Pancreas (tissue), 10 donors: ENCODE measurements at regions not wholly inside any gene's neighbourhood (a gene's known extent, or its start where the extent isn't known, plus 50 kb on each side); places are given as distances from the start of the nearest gene placed in this dataset.
A peak's percentile ranks its signal among the peaks of the same experiment; 100 is the strongest.

Experiments
- ATAC-seq, 4 donors: fragments of 200-7000 bp; cut with Tn5 transposase; one replicate each; pipeline versions ENCODE4 v1.8.0 to v1.9.1; 2020; ENCODE audit warnings: mild to moderate bottlenecking in 4 of 4, moderate library complexity in 4 of 4
- DNase-seq, 6 donors: peaks; one replicate each; pipeline ENCODE4 v3.0.0-alpha.2; 2020
- FAIRE-seq: peaks from 2 replicates; lab custom pipeline; 2012; peaks lifted over from hg19 to GRCh38; lab: Jason Lieb, UNC
- H3K27ac ChIP-seq, 4 donors: fragments of 200-600 bp; sonication (generic); 1 replicate in 3 of 4; 2 replicates in 1 of 4; pipeline versions ENCODE4 v1.5.0 to v1.8.0; 2020
- H3K27me3 ChIP-seq, 4 donors: fragments of 200-600 bp; one replicate each; pipeline ENCODE4 v1.8.0; 2021
- H3K36me3 ChIP-seq, 3 donors: fragments of 200-600 bp; sonication (generic) in 1 of 3; one replicate each; pipeline versions ENCODE4 v1.5.0 to v1.8.0; 2020 to 2021
- H3K4me1 ChIP-seq, 3 donors: fragments of 200-600 bp; one replicate each; pipeline ENCODE4 v1.8.0; 2021
- H3K4me3 ChIP-seq, 4 donors: fragments of 200-600 bp; sonication (generic) in 2 of 4; one replicate each; pipeline versions ENCODE4 v1.5.0 to v1.8.0; 2020 to 2021
- H3K9me3 ChIP-seq, 4 donors: fragments of 200-600 bp; one replicate each; pipeline ENCODE4 v1.8.0; 2021
- CTCF ChIP-seq, 4 donors: fragments of 200-600 bp; sonication (generic) in 3 of 4; IDR thresholded peaks; one replicate each; pipeline versions ENCODE4 v1.5.0 to v1.8.0; 2021; ENCODE audit warnings: antibody characterized with exemption in 4 of 4
- WGBS, 2 donors: extraction: QIAGEN DNeasy Blood & Tissue Kit; methylation state at CpG; one replicate each; pipeline ENCODE4 v1.1.7; 2013; 5-methylcytosine and 5-hydroxymethylcytosine counted together
- intact Hi-C, 3 donors: fragments of 100-400 bp; cut with DNase I; formaldehyde crosslinking; loops; one replicate each; pipeline versions ENCODE4 v1.11.1 to v1.14.2; 2022
- donor health status: healthy with polysubstance abuse.
- donor health status: DM: no; HTN: no; CAD: no; lungs with moderate emphysema.
- donor health status: DM: no; HTN: no; CAD: no.
- donor health status: control.
- donor health status: control.
- donor health status: Bipolar disorder and iron deficiency.
- donor health status: DM: yes; HTN: yes; CAD: no.
- donor health status: DM: no; HTN: no; CAD: no.
- donor health status: DM: no; HTN: no; CAD: no.
- donor health status: DM: yes; HTN: yes; CAD: no.

DNA sequence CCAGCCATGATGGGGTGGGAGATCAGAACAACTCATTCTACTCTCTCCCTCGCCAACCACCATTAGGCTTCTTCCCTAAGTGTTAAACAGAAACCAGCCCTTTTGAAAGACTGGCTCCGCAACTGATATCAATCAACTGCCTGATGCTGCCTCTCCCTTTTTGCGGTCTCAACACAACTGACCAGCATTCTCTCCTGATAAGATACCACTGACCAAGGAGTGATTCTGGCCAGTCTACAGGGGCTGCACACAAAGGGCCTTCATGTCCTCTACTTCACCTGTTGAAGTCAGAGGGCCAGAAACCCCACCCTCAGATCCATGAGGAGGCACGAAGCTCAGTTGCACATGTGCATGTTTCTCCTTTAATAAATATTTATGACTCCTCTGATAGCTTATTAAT is 145.1 kb downstream of the CD24 start:
- FAIRE-seq (no peak), DNase-seq (no peak), ATAC-seq (no peak)
- Histone ChIP-seq H3K9me3 (no peaks in the 10 kb centered on the region), H3K4me3 (no peak overlapping the region), H3K27ac (no peak overlapping the region), H3K36me3 (no peaks in the 10 kb centered on the region), H3K4me1 (no peaks in the 10 kb centered on the region), H3K27me3 (no peaks in the 10 kb centered on the region)
- TF ChIP-seq CTCF (IDR thresholded peaks at IDR 0.05): no peak
- intact Hi-C loops: no loop called here
- WGBS, 2 donors: 86 to 95% methylated on average over 4 of the region's 4 CpGs

DNA sequence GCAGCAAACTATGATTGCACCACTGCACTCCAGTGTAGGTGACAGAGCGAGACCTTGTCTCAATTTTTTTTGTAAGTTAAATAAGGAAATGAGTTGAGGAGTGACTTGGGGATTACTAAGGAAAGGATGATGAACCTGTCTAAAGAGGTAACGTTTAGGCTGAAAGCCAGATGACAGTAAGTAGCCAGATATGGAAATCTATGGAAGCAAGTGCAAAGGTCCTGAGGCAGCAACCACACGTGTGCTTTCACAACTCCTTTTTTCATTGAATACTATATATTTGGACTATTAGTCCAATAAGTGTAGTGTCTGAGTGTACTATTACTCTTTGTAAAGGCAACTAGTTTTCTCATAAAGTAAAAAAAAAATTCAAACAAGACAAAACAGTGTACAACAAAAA is 147.4 kb downstream of the CD24 start:
- Histone ChIP-seq H3K4me1 (no peaks in the 10 kb centered on the region), H3K9me3 (no peaks in the 10 kb centered on the region), H3K27ac (no peak overlapping the region), H3K4me3 (no peak overlapping the region), H3K36me3 (no peaks in the 10 kb centered on the region), H3K27me3 (no peaks in the 10 kb centered on the region)
- ATAC-seq: no peak
- WGBS, 2 donors: 87 to 89% methylated on average over 3 of the region's 3 CpGs
- no peak for TF ChIP-seq CTCF (IDR thresholded peaks at IDR 0.05)
- intact Hi-C loops: no loop called here
- no peak for FAIRE-seq
- no peak for DNase-seq

GRCh38 chr6:106825156-106825555 is 149.4 kb downstream of the CD24 start:
- no peak for FAIRE-seq

GRCh38 chr6:106823732-106824351 is 150.7 kb downstream of the CD24 start:
- H3K4me3 ChIP-seq: no peak overlapping the region
- no peaks in the 10 kb centered on the region for H3K36me3 ChIP-seq
- intact Hi-C loops: no loop called here
- FAIRE-seq (no peak), ATAC-seq (peak; percentile 80 to 97 (median 90)), DNase-seq (peak; percentile 46 to 63 (median 60))
- H3K27ac ChIP-seq: peak overlapping the region in 3 of 4 donors; percentile 28 to 55 (median 37)
- H3K27me3 ChIP-seq: no peaks in the 10 kb centered on the region
- WGBS, 2 donors: 27 to 55% methylated on average over 10 of the region's 10 CpGs
- TF ChIP-seq CTCF (IDR thresholded peaks at IDR 0.05): no peak
- H3K9me3 ChIP-seq: no peaks in the 10 kb centered on the region
- H3K4me1 ChIP-seq: no peaks in the 10 kb centered on the region

More at GRCh38 chr6:106825156-106825555, 149.4 kb downstream of the CD24 start:
- 96% methylated on average over 2 of the region's 2 CpGs for WGBS, 2 donors
- Histone ChIP-seq H3K27me3 (no peaks in the 10 kb centered on the region), H3K36me3 (no peaks in the 10 kb centered on the region), H3K27ac (no peak overlapping the region), H3K4me3 (no peak overlapping the region), H3K4me1 (no peaks in the 10 kb centered on the region), H3K9me3 (no peaks in the 10 kb centered on the region)
- TF ChIP-seq CTCF (IDR thresholded peaks at IDR 0.05): no peak
- DNase-seq (no peak), ATAC-seq (no peak)
- intact Hi-C loops: no loop called here

GRCh38 chr6:106823058-106823457 is 151.5 kb downstream of the CD24 start:
- H3K4me1 ChIP-seq: no peaks in the 10 kb centered on the region
- no peaks in the 10 kb centered on the region for H3K9me3 ChIP-seq
- ATAC-seq (no peak), FAIRE-seq (no peak), DNase-seq (no peak)
- H3K36me3 ChIP-seq: no peaks in the 10 kb centered on the region
- no peak for TF ChIP-seq CTCF (IDR thresholded peaks at IDR 0.05)
- H3K27me3 ChIP-seq: no peaks in the 10 kb centered on the region
- no peak overlapping the region for H3K4me3 ChIP-seq
- intact Hi-C loops: no loop called here
- no peak overlapping the region for H3K27ac ChIP-seq
- 92 to 96% methylated on average over 5 of the region's 5 CpGs for WGBS, 2 donors
